HG03064 (cell line): ENCODE measurements at regions not wholly inside any gene's neighbourhood (a gene's known extent, or its start where the extent isn't known, plus 50 kb on each side); places are given as distances from the start of the nearest gene placed in this dataset.

ENCODE experiments used
- ATAC-seq: cut with Tn5 transposase; IDR thresholded peaks from one replicate; pipeline ENCODE4 v1.9.1; 2021; ENCODE audit warnings: low read depth; ENCODE audit not compliant: unreplicated experiment

DNA sequence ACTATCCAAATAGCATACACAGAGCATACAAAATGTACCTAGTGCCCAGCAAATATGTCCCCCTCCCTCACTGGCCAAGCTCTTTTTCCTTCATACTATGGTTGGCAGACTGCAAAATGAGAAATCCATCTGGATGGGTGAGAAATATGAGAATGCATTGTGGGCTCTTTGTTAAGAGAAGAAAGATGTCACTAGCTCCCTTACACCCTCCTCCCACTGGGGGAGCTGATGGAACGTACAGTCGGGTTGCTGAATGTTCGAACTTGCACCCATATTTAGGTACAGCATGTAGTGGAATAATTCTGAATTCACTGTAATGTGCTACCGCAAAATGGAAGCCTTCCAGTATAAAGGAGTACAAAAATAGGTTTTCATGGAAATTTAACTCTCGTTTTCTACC, 377.4 kb downstream of the GRIN2B start:
- no peak for ATAC-seq

- no peak for ATAC-seq
Measured at GRCh38 chr12:13602172-13602571, 379.2 kb downstream of the GRIN2B start.

GRCh38 chr12:13599176-13599575, 382.2 kb downstream of the GRIN2B start:
- no peak for ATAC-seq

GRCh38 chr12:13597837-13598236, 383.6 kb downstream of the GRIN2B start:
- no peak for ATAC-seq

GRCh38 chr12:13597166-13597565, 384.2 kb downstream of the GRIN2B start:
- ATAC-seq = no peak

GRCh38 chr12:13596714-13597113, 384.7 kb downstream of the GRIN2B start:
- no peak for ATAC-seq

DNA sequence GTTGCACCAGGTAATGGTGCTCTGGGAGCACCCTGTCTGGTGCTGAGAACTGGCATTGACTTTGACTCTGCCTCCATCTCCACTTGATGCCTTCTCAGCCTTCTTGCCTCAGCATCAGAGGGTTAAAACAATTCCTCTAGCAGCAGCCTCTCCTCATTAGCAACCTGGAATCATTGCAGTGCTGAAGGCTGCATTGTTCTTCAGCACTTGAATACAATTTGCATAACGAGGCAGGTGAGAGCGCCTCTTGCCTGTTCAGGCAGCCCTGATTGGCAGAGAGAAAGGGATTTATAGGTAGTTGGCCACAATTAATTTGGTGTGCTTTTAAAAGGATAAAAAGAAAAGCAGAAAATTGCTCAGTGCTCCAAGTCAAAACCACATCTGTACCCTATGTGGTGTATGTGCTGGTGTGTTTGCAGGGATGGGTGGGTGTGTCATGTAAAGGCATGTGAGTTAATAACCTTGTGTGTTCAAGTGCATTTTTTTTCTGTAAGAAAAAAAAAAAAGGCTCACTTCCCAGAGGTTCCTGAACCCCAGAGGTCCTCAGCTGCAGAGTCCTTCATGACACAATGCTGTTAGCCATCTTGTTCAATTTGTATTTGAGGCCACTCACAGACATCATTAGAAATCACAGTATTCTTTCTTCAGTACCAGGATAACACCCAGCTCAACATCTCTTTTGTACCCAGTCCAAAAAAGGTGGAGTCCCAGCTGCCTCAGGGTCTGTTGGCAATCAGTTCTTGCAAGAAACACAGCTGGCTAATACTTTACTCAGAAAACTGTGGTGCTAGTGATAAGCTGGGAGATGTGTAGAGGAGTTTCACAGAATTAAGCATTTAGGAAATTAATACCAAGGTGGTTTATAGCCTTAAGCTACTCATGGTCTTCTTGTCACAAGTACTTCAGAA, 385.6 kb downstream of the GRIN2B start:
- ATAC-seq = no peak

DNA sequence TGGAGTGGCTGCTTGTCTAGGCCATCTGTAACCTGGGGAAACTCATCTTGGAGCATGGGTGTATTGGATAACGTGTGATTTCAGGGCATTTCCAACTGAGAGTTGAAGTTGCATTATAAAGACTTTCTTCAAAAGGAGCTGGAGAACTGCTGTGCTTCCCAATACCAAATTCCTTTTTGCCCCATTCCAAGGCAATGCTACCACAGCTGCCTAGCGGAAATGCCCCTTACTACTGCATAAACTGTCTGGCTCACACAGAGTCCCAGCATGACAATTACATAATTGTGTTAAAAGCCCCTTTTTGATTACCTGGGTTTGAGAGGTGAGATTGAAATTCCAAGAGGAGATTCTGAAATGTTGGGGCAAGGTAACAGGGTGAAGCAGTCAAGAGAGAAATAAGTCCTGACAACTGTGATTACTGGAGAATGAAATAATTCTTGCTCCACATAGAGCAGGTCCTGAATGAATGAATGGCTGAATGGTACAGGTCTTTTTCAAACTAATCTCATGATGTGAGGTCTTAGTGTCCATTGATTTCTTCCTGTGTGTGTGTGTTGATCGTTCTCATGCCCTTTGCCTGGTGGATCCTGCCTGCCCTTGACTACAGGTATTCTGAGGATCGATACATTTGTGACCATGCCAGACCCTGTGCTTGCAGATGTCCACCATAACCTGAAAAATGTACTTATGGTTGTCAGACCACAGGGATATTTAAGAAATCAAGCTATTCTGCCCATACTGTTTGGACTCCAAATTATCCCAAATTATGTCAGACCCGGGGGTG, 386.5 kb downstream of the GRIN2B start:
- no peak for ATAC-seq

GRCh38 chr12:13592063-13592942, 389.1 kb downstream of the GRIN2B start:
- ATAC-seq = no peak

DNA sequence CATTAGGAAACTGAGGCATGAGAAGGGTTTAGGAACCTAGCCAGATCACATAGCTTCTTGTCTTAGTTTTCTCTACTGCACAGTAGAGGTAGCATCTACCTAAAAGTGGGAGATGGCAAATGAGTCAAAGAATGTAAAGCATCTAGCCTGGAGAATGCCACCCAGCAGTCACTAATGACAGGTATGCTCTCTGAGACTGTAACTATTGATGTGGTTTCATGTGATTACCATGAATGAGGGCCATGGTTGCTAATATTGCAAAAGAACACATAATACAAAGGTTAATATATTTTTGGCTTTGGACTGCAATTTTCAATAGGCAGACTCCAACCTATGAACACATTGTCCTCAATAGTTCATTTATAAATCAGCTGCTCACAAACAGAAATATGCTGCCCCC, 389.9 kb downstream of the GRIN2B start:
- ATAC-seq = no peak

GRCh38 chr12:13591059-13591458, 390.3 kb downstream of the GRIN2B start:
- no peak for ATAC-seq

- ATAC-seq = no peak
Measured at GRCh38 chr12:13588574-13588973, 392.0 kb downstream of the EMP1 start.

- no peak for ATAC-seq
Measured at GRCh38 chr12:13587721-13588390, 391.3 kb downstream of the EMP1 start.

- no peak for ATAC-seq
Measured at GRCh38 chr12:13586361-13586760, 389.8 kb downstream of the EMP1 start.

GRCh38 chr12:13584541-13584940, 388.0 kb downstream of the EMP1 start:
- no peak for ATAC-seq

- ATAC-seq = no peak
Measured at GRCh38 chr12:13583630-13584029, 387.1 kb downstream of the EMP1 start.

- ATAC-seq = no peak
Measured at GRCh38 chr12:13582421-13582820, 385.9 kb downstream of the EMP1 start.

- ATAC-seq = no peak
Measured at GRCh38 chr12:13581031-13581430, 384.5 kb downstream of the EMP1 start.

DNA sequence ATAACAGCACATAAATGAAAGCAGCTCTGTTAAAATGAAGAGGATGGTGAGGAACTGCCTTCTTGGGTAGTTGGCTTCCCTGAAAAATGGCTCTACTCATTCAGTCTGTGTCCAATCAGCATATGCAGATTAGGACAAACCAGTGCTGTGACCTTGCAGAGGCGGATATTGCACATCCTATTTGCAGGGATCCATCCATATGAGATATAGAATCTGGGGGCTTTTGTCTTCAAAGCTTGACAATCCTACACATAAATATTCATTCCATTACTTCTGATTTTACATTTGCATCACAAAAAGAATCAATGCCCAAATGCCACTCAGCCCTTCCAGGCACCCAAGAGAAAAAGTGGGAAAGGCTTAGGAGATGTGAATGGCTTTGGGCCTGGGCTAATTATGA, 383.7 kb downstream of the EMP1 start:
- ATAC-seq = no peak

GRCh38 chr12:13576935-13577500, 380.5 kb downstream of the EMP1 start:
- no peak for ATAC-seq
